OCI-LY3 (cell line): ENCODE measurements at regions not wholly inside any gene's neighbourhood (a gene's known extent, or its start where the extent isn't known, plus 50 kb on each side); places are given as distances from the start of the nearest gene placed in this dataset.

Experiments
- H2AFZ ChIP-seq: fragments of 200-600, 300-600 bp; shearing (Covaris generic); 2 replicates; pipeline ENCODE4 v1.6.0; 2014; ENCODE audit warnings: antibody characterized with exemption, low read depth, low read length
- H3K27ac ChIP-seq: fragments of 200-600, 300-600 bp; sonication (generic); 2 replicates; pipeline ENCODE4 v1.5.1; 2014; ENCODE audit warnings: mild to moderate bottlenecking, low read length, moderate library complexity, mixed read lengths
- H3K27me3 ChIP-seq: fragments of 200-600, 300-600 bp; sonication (generic); 2 replicates; pipeline ENCODE4 v1.6.1; 2014; ENCODE audit warnings: low read depth, low read length, mixed read lengths
- H3K36me3 ChIP-seq: fragments of 200-600, 300-600 bp; sonication (generic); replicated peaks from 2 replicates; pipeline ENCODE3; 2014; ENCODE audit warnings: low read depth, low read length, mixed read lengths
- H3K4me1 ChIP-seq: fragments of 300-600, 200-600 bp; sonication (generic); 2 replicates; pipeline ENCODE4 v1.6.1; 2014; ENCODE audit warnings: low read length, mixed read lengths
- H3K4me2 ChIP-seq: fragments of 200-600, 300-600 bp; sonication (generic); 2 replicates; pipeline ENCODE4 v1.6.1; 2014; ENCODE audit warnings: low read length, mixed read lengths
- H3K4me3 ChIP-seq: fragments of 300-600, 200-600 bp; sonication (generic); 2 replicates; pipeline ENCODE4 v1.5.1; 2014; ENCODE audit warnings: antibody characterized with exemption, mild to moderate bottlenecking, low read length, moderate library complexity
- H3K79me2 ChIP-seq: fragments of 300-600, 200-600 bp; shearing (Covaris generic); 2 replicates; pipeline ENCODE4 v1.6.1; 2014; ENCODE audit warnings: mild to moderate bottlenecking, low read length, mixed read lengths
- H3K9ac ChIP-seq: fragments of 300-600, 200-600 bp; shearing (Covaris generic); 2 replicates; pipeline ENCODE4 v1.6.0; 2014; ENCODE audit warnings: mild to moderate bottlenecking, low read length, moderate library complexity
- H3K9me3 ChIP-seq: fragments of 200-600, 300-600 bp; shearing (Covaris generic); 2 replicates; pipeline ENCODE4 v1.6.1; 2014; ENCODE audit warnings: low read length, mixed read lengths; ENCODE audit not compliant: insufficient read depth
- H4K20me1 ChIP-seq: fragments of 200-600, 300-600 bp; sonication (generic); 2 replicates; pipeline ENCODE4 v1.6.1; 2016; ENCODE audit warnings: low read length, mixed read lengths; ENCODE audit not compliant: insufficient read depth
- EZH2phosphoT487 ChIP-seq: fragments of 200-600 bp; shearing (Covaris generic); IDR thresholded peaks from 2 replicates; pipeline ENCODE4 v1.6.1; 2018; ENCODE audit warnings: antibody characterized with exemption, mixed run types, low read depth
- TF ChIP-seq, protein P1 (sequence below): fragments of 200-600, 300-600 bp; sonication (generic); IDR thresholded peaks from 2 replicates; pipeline ENCODE4 v1.5.1; 2014; ENCODE audit warnings: antibody characterized with exemption, low read length, low read depth

DNA sequence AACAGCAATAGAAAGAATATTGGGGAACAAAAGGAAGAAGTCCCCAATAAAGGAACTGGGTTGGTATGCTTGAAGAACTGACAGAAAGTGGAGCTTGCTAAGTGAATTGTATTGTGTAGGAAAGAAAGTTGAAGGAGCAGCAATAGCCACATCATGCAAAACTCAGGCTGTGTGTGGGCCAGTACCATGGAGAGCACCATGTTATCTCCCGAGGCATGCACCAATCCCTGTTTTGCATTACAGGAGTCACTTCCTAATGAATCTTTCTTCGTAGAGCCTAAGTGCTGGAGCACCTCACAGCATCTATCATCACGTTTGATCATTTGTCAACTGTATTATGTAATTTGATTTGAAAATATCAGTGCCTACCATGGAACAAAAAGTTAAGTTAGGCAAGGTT, 137.7 kb upstream of the NMUR2 start:
- no peaks in the 10 kb centered on the region for H3K9me3 ChIP-seq
- H3K79me2 ChIP-seq = no peaks in the 10 kb centered on the region
- H3K4me1 ChIP-seq = no peaks in the 10 kb centered on the region
- H3K9ac ChIP-seq = no peak overlapping the region
- no peaks in the 10 kb centered on the region for H4K20me1 ChIP-seq
- no peak overlapping the region for H3K4me2 ChIP-seq
- H3K27me3 ChIP-seq = no peaks in the 10 kb centered on the region
- no peak for TF ChIP-seq EZH2phosphoT487
- TF ChIP-seq, protein P1, sequence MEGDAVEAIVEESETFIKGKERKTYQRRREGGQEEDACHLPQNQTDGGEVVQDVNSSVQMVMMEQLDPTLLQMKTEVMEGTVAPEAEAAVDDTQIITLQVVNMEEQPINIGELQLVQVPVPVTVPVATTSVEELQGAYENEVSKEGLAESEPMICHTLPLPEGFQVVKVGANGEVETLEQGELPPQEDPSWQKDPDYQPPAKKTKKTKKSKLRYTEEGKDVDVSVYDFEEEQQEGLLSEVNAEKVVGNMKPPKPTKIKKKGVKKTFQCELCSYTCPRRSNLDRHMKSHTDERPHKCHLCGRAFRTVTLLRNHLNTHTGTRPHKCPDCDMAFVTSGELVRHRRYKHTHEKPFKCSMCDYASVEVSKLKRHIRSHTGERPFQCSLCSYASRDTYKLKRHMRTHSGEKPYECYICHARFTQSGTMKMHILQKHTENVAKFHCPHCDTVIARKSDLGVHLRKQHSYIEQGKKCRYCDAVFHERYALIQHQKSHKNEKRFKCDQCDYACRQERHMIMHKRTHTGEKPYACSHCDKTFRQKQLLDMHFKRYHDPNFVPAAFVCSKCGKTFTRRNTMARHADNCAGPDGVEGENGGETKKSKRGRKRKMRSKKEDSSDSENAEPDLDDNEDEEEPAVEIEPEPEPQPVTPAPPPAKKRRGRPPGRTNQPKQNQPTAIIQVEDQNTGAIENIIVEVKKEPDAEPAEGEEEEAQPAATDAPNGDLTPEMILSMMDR = no peak
- H3K4me3 ChIP-seq = no peak overlapping the region
- no peak overlapping the region for H3K27ac ChIP-seq
- no peaks in the 10 kb centered on the region for H3K36me3 ChIP-seq
- H2AFZ ChIP-seq = no peak overlapping the region

DNA sequence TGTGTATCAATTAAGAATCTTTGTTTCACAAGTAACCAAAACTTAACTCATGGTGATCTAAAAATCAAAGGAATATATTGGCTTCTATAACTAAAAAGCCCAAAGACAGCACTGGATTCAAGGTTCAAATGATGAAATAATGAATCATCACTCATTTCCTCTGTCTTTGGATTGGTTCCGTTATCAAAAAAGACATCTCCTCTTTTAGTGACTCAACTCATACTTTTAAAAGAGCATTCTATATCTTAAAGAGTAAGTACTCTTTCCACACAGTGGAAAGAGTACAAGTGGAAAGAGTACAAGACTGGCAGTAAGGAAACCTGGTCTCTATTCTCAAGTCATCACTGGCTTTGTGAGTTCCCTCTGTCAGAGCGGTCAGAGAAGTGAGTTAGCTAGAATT, 141.4 kb upstream of the NMUR2 start:
- H3K79me2 ChIP-seq = no peaks in the 10 kb centered on the region
- H3K27ac ChIP-seq = no peak overlapping the region
- H3K36me3 ChIP-seq = no peaks in the 10 kb centered on the region
- no peak overlapping the region for H3K4me2 ChIP-seq
- H2AFZ ChIP-seq = no peak overlapping the region
- TF ChIP-seq EZH2phosphoT487 = no peak
- TF ChIP-seq, protein P1 = no peak
- no peaks in the 10 kb centered on the region for H3K4me1 ChIP-seq
- H3K4me3 ChIP-seq = no peak overlapping the region
- no peaks in the 10 kb centered on the region for H3K9me3 ChIP-seq
- H4K20me1 ChIP-seq = no peaks in the 10 kb centered on the region
- H3K27me3 ChIP-seq = no peaks in the 10 kb centered on the region
- no peak overlapping the region for H3K9ac ChIP-seq

DNA sequence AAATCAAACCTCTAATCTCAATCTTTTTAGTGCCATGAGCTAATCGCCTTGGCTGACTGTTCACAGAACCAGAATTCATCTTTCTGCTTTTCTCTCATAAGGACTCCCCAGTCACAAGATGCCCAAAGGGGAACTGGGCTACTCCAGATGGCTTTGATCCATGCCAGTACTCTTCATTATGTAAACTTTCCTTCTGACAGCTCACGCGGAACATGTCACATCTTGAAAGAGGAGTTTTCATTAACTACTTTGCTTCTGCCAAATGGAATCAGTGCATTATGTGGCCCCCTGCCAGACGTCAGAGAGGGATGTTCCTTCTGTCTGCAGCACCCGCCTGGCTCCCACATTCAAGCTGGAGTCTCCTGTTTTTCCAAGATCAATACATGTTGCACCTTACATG, 142.1 kb upstream of the NMUR2 start:
- Histone ChIP-seq H3K79me2 (no peaks in the 10 kb centered on the region), H3K4me3 (no peak overlapping the region), H3K4me1 (no peaks in the 10 kb centered on the region), H2AFZ (no peak overlapping the region), H3K9ac (no peak overlapping the region), H3K9me3 (no peaks in the 10 kb centered on the region), H4K20me1 (no peaks in the 10 kb centered on the region), H3K36me3 (no peaks in the 10 kb centered on the region), H3K4me2 (no peak overlapping the region), H3K27ac (no peak overlapping the region), H3K27me3 (no peaks in the 10 kb centered on the region)
- no peak for TF ChIP-seq EZH2phosphoT487
- TF ChIP-seq, protein P1 = no peak

DNA sequence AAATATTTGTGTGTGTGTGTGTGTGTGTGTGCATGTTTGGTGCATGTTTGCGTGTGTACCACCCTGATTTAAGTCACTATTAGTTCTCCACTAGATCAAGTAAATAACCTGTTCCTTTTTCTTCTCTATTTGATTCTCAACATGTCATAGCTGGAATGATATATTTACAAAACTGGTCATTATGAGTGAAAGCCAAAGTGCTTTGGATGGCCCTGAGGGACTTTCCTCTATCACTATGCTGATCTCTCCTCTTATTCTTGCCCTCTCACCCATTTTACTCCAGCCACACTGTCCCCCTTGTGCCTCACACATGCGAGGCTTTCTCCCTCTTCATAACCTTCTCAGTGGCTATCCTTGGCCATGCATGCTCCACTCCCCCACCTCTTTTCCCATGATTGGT, 144.6 kb upstream of the NMUR2 start:
- H3K36me3 ChIP-seq = no peaks in the 10 kb centered on the region
- H2AFZ ChIP-seq = no peak overlapping the region
- no peaks in the 10 kb centered on the region for H3K27me3 ChIP-seq
- TF ChIP-seq EZH2phosphoT487 = no peak
- TF ChIP-seq, protein P1 = no peak
- no peak overlapping the region for H3K4me3 ChIP-seq
- no peaks in the 10 kb centered on the region for H4K20me1 ChIP-seq
- H3K79me2 ChIP-seq = no peaks in the 10 kb centered on the region
- H3K4me1 ChIP-seq = peaks cover 3% of the 10 kb centered on the region; the same call in 1 of the 2 replicates
- no peak overlapping the region for H3K27ac ChIP-seq
- H3K4me2 ChIP-seq = no peak overlapping the region
- H3K9me3 ChIP-seq = no peaks in the 10 kb centered on the region
- no peak overlapping the region for H3K9ac ChIP-seq
